ENCODE measurements at regions not wholly inside any gene's neighbourhood (a gene's known extent, or its start where the extent isn't known, plus 50 kb on each side); places are given as distances from the start of the nearest gene placed in this dataset.

DNA sequence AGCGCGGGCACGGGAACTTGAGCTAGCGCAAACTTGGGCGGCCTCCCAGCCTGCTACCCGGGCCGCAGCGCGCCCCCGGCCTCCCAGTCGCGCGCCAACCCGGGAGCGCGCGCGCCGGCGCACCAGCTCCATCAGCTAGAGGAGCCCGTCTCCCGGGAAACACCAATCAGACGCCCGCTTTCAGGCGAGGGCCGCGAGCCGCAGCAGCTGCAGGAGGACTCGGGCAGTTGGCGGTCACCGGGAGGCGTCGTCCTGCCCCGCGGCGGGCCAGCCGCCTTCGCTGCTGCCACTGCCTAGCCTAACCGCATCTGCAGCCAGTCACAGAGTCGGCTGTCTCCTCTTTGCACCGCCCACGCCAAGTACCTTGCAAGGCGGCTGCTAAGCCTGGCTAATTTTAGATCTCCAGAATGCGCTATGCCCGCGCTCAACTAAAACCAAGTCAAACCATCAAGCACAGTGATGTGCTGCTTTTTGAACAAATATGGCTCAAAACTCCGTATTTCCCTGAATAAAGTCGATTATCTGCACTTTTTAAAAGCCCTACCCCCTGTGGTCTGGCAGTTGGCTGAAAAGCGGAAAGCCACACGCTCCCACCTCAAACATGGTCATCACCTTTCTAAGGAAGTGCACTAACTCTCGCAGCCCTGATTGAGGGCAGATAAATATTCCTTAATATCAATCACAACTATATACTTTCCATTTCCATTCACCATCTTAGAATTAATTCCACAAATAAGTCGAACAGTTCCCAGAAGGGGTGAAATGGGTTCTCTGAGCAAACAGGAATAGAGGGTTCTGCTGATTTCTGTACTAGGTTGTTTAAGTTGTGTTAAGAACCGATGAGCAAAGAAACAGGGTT, 221.8 kb downstream of the MEF2C start:
- DNase-seq (ENCODE audit: low read depth): peak; percentile 68
- TF ChIP-seq, protein P1, sequence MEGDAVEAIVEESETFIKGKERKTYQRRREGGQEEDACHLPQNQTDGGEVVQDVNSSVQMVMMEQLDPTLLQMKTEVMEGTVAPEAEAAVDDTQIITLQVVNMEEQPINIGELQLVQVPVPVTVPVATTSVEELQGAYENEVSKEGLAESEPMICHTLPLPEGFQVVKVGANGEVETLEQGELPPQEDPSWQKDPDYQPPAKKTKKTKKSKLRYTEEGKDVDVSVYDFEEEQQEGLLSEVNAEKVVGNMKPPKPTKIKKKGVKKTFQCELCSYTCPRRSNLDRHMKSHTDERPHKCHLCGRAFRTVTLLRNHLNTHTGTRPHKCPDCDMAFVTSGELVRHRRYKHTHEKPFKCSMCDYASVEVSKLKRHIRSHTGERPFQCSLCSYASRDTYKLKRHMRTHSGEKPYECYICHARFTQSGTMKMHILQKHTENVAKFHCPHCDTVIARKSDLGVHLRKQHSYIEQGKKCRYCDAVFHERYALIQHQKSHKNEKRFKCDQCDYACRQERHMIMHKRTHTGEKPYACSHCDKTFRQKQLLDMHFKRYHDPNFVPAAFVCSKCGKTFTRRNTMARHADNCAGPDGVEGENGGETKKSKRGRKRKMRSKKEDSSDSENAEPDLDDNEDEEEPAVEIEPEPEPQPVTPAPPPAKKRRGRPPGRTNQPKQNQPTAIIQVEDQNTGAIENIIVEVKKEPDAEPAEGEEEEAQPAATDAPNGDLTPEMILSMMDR (conservative IDR thresholded peaks at IDR 0.05; ENCODE audit: low read depth, low read length): no peak
- H3K4me3 ChIP-seq (ENCODE audit: low read length): peak overlapping the region; percentile 52

- peak; percentile 15 for DNase-seq (ENCODE audit: low read depth)
- H3K4me3 ChIP-seq (ENCODE audit: low read length): peak overlapping the region; percentile 52
- TF ChIP-seq, protein P1 (conservative IDR thresholded peaks at IDR 0.05; ENCODE audit: low read depth, low read length): no peak
Observed at GRCh38 chr5:88660264-88660946, 222.6 kb downstream of the MEF2C start.

DNA sequence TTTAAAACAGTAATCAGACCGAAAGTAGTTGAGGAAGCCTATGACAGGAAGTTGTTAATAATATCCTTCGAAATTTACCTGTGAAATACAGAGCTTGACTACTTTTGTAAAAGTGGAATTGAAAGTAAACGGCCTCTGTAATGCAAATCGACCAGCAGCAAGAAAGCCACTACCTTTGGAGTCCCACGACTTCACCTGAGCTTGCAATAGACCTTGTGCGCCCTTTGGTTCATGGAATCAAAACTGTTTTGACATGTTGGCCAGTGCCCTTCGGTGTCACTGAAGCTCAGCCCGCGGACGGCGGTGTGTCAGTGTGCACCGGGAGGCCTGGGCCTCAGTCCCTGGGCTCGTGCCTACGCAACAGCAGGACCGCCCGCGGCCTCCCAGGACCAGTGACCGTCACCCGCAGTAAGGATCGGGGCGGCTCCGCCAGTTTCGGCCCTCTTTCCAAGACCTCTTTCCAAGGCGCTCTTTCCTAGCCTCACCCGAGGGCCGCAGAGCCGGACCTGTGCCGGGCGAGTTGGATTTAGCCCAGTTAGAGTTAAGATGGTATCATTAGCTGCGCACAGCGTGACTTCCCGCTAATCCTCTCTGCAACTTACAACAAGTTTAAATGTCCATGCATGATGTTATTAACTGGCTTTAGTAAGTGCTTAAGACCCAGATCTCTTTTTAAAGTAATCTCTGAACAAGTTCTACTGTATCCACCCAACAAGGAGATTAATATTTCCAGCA, 223.3 kb downstream of the MEF2C start:
- TF ChIP-seq, protein P1 (conservative IDR thresholded peaks at IDR 0.05; ENCODE audit: low read depth, low read length): no peak
- peak; percentile 68 for DNase-seq (ENCODE audit: low read depth)
- peak overlapping the region; percentile 22 for H3K4me3 ChIP-seq (ENCODE audit: low read length)

DNA sequence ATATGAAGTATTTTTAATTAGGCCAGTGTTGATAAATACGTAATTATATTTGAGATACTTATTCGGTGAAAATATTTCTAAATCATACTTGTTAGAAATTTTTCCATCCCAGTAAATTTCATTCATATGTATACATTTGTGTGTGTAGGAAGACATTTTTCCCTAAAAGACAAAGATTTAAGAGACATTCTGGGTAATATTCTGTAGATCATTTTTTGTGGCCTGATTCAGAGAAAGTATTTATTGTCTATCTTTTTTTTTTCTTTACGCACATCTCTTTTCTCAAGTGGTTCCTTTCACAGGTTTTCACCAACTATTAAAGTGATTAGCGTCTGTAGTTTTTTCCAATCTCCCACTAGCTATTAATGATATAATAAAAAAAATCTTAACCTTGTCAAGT, 224.1 kb downstream of the MEF2C start:
- DNase-seq (ENCODE audit: low read depth): no peak
- TF ChIP-seq, protein P1 (conservative IDR thresholded peaks at IDR 0.05; ENCODE audit: low read depth, low read length): no peak
- no peak overlapping the region for H3K4me3 ChIP-seq (ENCODE audit: low read length)

DNA sequence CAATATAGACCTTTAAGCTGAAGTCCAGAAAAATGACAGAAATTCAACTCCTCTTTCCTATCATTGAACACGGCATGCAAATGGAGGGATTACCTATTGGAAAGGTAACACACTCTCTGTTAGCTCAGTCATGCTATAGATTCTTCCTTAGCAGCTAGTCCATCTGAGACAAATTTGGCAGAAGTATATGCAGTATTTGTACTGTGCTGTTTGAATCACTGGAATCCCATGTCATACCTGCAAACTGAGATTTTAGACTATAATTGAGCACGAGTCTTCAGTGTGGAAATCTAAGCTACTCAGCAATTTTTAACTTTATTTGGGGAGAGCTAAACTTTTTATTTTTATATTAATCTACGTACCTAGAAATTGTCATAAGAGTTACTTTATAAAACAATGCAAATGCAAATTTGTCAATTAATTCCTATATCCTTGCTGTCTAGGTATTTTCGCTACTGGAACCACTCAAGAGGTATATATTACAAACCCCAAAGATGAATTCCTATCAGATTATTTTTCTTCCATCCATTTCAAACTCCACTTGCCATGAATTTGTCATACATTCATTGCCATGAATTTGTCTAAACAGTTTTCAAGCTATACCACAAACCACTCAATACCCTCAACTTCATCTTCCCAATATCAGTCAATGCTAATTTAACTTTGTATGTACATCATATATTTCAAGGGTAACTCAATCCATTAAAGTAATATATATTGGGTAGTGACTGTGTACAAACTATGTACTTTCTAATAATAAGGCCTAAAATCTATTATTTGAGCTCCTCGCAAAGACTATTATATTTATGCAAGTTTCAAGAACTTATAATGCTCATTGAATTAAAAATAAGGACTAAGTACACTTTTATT, 224.8 kb downstream of the MEF2C start:
- TF ChIP-seq, protein P1 (conservative IDR thresholded peaks at IDR 0.05; ENCODE audit: low read depth, low read length): no peak
- no peak for DNase-seq (ENCODE audit: low read depth)
- H3K4me3 ChIP-seq (ENCODE audit: low read length): no peak overlapping the region

- no peak for DNase-seq (ENCODE audit: low read depth)
- H3K4me3 ChIP-seq (ENCODE audit: low read length): no peak overlapping the region
- TF ChIP-seq, protein P1 (conservative IDR thresholded peaks at IDR 0.05; ENCODE audit: low read depth, low read length): no peak
Observed at GRCh38 chr5:88657136-88657535, 225.8 kb downstream of the MEF2C start.

Measured in retinal pigment epithelial cell (primary cell).